ENCODE measurements at regions not wholly inside any gene's neighbourhood (a gene's known extent, or its start where the extent isn't known, plus 50 kb on each side); places are given as distances from the start of the nearest gene placed in this dataset.

GRCh38 chr17:72273289-72274056 is 152.7 kb downstream of the SOX9 start:
- TF ChIP-seq CTCF (conservative IDR thresholded peaks at IDR 0.05; ENCODE audit: low read depth, low read length) (no peak), EZH2 (IDR thresholded peaks at IDR 0.05; ENCODE audit: low read length, unreplicated experiment) (no peak), EZH2phosphoT487 (IDR thresholded peaks at IDR 0.05; ENCODE audit: borderline replicate concordance, low read length) (no peak)

All from PC-3 (cell line).